GM21528 (cell line): ENCODE measurements at regions not wholly inside any gene's neighbourhood (a gene's known extent, or its start where the extent isn't known, plus 50 kb on each side); places are given as distances from the start of the nearest gene placed in this dataset.
"Not testable (repeated sequence)": the region's sequence is repeated elsewhere in the genome, so short reads cannot be mapped to it uniquely, and the experiment has no call there.

Experiments
- ATAC-seq: cut with Tn5 transposase; IDR thresholded peaks from one replicate; pipeline ENCODE4 v1.9.1; 2021; ENCODE audit warnings: mild to moderate bottlenecking, moderate library complexity; ENCODE audit not compliant: unreplicated experiment, low FRiP score

GRCh38 chr4:188370777-188371176, 231.5 kb downstream of the TRIML1 start:
- no peak for ATAC-seq

DNA sequence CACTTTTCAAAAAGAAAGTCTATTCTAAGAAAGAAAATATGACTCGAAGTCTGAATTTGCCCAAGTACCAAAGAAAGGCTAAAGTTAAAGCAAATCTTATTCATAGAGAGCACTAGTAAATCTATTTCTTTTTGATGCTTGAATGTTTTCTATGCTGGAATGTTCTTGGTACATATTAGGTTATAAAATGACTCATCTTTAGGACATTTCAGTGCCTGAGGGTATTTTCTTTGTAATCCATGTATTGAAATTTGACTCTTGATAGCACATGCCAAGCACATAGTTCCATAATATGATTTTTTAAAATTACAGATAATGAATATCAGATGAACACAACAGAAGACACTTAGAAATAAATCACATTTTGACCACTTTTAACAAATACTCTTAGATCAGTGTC, 232.8 kb downstream of the TRIML1 start:
- ATAC-seq = no peak

DNA sequence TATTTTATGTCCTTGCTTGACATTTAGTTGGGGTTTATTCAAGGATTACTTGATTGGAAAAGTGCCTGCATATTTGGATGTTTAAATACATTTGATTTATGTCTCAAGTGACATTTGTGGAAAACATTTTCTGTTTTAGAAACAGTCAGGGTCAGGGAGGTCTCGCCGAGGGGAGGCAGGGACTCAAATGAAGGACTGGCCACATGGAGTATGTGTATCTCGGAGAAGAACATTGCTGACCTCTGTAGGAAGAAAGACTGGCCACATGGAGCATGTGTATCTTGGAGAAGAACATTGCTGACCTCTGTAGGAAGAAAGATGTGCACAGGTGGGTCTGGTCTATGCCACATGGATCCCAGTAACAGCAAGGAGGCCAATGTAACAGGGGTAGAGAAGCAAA, 233.6 kb downstream of the TRIML1 start:
- no peak for ATAC-seq

- no peak for ATAC-seq
Measured at GRCh38 chr4:188374871-188375270, 235.6 kb downstream of the TRIML1 start.

- no peak for ATAC-seq
Measured at GRCh38 chr4:188377816-188378215, 238.6 kb downstream of the TRIML1 start.

DNA sequence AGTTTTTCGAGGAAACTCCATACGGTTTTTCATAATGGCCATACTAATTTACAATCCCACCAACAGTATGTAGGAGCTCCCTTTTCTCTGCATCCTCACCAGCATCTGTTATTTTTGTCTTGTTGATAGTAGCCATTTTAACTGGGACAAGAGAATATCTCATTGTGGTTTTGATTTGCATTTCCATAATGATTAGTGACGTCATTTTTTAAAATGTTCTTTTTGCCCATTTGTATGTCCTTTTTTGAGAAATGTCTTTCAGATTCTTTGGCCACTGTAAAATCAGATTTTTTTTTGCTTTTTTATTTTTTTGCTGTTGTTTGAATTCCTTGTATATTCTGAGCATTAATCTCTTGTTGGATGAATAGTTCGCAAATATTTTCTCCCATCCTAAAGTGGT, 243.9 kb downstream of the TRIML1 start:
- ATAC-seq = no peak

DNA sequence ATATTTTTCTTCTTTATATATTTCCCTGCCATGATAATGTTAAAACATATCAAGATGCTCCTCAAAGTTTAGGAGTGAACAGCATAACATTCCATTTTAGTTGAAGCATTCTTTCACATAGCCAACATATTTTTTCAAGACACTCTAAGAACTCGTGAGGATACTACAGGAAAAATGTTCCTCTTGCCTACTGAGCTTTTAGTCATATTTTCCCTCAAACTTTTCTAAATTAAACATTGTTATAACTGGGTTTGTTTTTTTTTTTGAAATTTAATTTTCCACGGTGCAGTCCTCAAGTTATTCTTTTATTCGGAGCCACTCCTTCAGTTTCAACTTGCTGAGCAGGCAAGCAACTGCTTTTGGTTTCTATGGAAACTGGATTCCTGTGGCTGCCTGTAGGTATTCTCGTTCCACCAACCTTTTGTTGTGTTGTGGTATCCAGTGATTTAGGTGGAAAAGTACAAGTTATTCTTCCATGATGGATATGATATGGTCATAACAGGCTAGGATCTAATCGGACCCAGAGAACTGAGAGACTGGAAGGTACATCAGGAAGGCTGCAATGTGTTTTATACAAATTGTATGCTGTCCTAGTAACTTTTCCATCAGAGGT, 248.0 kb downstream of the TRIML1 start:
- no peak for ATAC-seq

GRCh38 chr4:188391349-188391748, 252.1 kb downstream of the TRIML1 start:
- not testable (repeated sequence) for ATAC-seq

- ATAC-seq = no peak
Measured at GRCh38 chr4:188396037-188396436, 256.8 kb downstream of the TRIML1 start.

DNA sequence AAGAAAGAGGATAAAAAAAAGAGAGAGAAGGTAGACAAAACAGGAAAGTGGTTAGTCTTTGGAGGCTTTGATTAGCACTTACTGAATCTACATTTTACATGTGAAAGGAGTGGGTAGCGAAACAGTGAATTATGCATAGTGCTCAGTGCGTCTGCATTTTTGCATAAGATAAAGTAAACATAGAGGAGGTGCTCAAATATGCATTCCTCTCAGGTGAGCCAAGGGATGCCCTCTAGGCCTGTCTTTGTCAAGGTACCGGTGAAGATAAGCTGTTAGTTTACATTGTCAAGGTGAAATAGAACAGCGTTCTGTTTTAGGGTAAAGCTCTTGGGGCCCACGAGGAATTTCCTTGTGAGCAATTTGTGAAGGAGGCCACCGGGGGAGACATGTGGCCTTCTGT, 260.6 kb downstream of the TRIML1 start:
- no peak for ATAC-seq

GRCh38 chr4:188400451-188400850, 261.2 kb downstream of the TRIML1 start:
- ATAC-seq = no peak

DNA sequence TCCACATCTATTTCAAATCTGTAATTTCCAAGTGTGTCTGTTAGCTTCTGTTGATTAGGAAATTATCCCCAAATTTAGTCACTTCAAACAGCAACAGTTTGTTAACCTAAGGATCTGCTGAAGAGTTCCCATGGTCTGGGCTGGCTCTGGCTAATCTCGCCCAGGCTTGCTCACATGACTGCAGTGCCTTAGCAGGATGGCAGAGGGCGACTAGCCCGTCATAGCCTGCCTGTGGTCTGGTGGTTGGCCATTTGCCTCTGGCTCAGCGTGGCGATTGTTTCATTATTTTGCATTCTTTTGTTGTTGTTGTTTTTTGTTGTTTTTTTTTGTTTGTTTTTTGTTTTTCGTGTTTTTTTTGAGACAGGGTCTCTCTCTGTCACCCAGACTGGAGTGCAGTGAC, 264.0 kb downstream of the TRIML1 start:
- ATAC-seq = no peak

- ATAC-seq = not testable (repeated sequence)
Measured at GRCh38 chr4:188405071-188405835, 266.0 kb downstream of the TRIML1 start.

GRCh38 chr4:188408244-188409030, 269.2 kb downstream of the TRIML1 start:
- ATAC-seq = no peak

DNA sequence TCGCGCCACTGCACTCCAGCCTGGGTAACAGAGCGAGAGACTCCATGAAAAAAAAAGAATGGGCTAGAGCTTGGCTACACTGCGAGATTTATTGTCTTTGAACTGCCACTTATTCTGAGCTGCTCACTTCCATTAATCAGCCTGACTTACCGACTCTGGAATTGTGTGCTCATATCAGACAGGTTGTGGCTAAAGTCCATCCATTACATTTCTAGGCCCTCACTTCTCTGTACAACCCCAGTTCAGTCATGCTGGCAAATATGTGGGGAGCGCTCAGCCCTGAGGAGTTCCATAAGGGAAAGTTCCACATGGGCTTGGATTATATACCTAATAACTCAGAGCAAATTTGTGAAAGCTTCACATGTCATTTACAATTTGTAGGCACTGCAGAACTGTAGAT, 270.6 kb downstream of the TRIML1 start:
- ATAC-seq = no peak

- ATAC-seq = no peak
Measured at GRCh38 chr4:188411805-188412204, 272.6 kb downstream of the TRIML1 start.

DNA sequence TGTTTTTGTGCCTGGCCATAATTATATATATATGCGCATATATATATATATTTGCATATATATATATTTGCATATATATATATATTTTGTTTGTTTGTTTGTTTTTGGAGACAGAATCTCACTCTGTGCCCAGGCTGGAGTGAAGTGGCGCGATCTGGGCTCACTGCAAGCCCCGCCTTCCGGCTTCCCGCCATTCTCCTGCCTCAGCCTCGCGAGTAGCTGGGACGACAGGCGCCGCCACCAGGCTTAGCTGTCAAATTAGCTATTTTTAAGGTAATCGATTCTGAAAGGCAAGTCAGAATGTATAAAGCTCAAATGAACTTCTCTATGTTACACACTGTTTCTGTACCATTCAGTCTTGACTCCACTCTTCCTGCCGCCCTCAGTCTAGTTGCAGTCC, 273.3 kb downstream of the TRIML1 start:
- no peak for ATAC-seq

DNA sequence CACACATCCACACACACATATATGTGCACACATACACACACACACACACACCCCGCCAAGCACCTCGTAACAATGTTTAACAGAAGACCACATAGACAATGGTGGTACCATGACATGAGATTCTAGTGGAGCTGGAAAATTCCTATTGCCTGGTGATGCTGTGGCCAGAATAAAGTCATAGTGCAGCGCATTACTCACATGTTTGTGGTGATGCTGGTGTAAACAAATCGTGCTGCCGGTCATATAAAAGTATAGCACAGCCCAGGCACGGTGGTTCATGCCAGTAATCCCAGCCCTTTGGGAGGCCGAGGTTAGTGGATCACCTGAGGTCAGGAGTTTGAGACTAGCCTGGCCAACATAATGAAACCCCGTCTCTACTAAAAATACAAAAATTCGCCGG, 275.2 kb downstream of the TRIML1 start:
- ATAC-seq = no peak

- no peak for ATAC-seq
Measured at GRCh38 chr4:188417181-188417580, 277.9 kb downstream of the TRIML1 start.

DNA sequence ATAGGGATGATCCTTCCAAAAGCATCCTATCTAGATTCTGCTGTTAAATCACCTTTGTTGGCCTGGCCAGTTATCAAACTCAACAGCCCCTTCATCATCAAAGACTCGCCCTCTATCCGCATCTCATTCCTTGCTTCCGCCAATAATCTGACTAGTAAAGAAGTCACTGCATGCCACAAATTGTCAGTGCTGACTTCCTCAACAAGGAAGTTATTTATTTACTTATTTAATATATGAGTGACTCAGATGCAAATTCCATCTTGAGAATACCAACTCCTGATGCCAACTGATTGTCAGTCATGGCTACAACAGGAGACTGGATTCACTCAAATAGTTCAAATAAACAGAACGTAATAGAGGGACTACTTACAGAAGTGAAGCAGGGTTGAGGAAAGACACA, 283.8 kb downstream of the TRIML1 start:
- ATAC-seq = no peak

- ATAC-seq = no peak
Measured at GRCh38 chr4:188428935-188429334, 289.7 kb downstream of the TRIML1 start.

DNA sequence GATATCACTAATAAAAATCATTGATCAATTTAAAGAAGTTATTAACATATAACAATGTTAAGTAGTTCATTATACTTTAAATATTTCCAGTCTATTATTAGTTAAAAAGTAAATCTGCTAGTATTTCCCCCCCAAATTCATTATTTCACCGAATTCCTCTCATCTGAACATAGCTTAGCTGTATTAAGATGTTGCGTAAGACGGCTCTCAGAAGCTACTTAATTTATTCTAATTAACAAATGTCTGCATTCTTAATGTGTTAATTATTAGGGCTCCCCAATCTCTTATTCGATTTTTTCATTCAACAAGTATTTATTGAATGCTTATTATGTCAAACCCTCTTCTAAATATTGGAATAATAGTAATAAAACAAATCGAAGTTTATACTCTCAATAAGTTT, 290.7 kb downstream of the TRIML1 start:
- ATAC-seq = no peak
